GM12878 (cell line): ENCODE measurements at regions not wholly inside any gene's neighbourhood (a gene's known extent, or its start where the extent isn't known, plus 50 kb on each side); places are given as distances from the start of the nearest gene placed in this dataset.

Experiments used
- CTCF ChIP-seq, 3 experiments: IDR thresholded peaks in 2 of 3; conservative IDR thresholded peaks in 1 of 3; 2 replicates each; pipeline ENCODE4 v1.5.1; 2011; ENCODE audit warnings: low read depth in 3 of 3, low read length in 3 of 3, mild to moderate bottlenecking in 3 of 3, control low read depth in 2 of 3, moderate library complexity in 2 of 3, inconsistent platforms in 1 of 3, mixed read lengths in 1 of 3; ENCODE audit not compliant: control insufficient read depth in 2 of 3, insufficient read depth in 1 of 3; ENCODE audit errors: extremely low read depth in 1 of 3
- HCFC1 ChIP-seq: fragments of 150-350 bp; IDR thresholded peaks from 2 replicates; pipeline ENCODE4 v1.6.1; 2014; ENCODE audit warnings: low read length
- ZBTB11 ChIP-seq: fragments of 450-650 bp; formaldehyde crosslinking; IDR thresholded peaks from 2 replicates; pipeline ENCODE4 v1.5.0; 2022; ENCODE audit warnings: mild to moderate bottlenecking, missing genetic modification characterization

- TF ChIP-seq CTCF (IDR thresholded peaks at IDR 0.05 in 2 of 3, conservative IDR thresholded peaks at IDR 0.05 in 1 of 3; ENCODE audit: control insufficient read depth in 2 of 3, extremely low read depth in 1 of 3, insufficient read depth in 1 of 3, low read depth in 3 of 3, low read length in 3 of 3) = no peak
- TF ChIP-seq ZBTB11 = no peak
- no peak for TF ChIP-seq HCFC1
Observed at GRCh38 chr10:64316833-64317232, 795.6 kb downstream of the REEP3 start.
